ENCODE measurements at regions not wholly inside any gene's neighbourhood (a gene's known extent, or its start where the extent isn't known, plus 50 kb on each side); places are given as distances from the start of the nearest gene placed in this dataset.
"Not testable (repeated sequence)": the region's sequence is repeated elsewhere in the genome, so short reads cannot be mapped to it uniquely, and the experiment has no call there.

DNA sequence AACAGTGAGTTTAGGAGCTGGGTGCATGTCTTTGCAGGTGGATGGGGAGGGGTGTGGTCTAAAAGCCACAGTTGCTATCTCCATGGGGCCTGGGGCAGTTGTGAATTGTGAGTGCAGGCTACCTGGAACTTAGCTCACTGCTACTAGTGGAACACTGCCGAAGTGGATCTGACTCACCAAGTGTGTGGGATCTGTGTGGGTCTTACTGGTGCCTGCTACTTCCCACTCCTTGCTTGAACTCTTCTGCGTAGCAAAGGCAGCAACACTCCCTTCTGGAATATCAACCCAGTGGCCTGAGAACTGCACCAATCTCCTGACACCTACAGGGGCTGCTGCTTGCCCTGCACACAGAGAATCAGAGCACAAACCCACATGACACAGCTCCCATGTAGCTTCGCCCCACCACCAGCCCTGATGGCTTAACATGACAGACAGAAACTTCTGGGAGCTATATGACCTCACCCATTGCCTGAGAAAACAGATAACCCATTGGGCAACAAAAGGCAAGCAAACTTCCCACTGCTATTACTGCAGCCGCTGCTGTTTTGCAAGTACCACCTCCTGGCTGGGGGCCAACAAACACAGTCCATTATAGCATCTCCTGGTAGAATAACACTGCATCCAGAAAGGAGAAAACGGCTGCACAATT, 455.1 kb upstream of the DDX18 start:
- no peak overlapping the region for H3K4me3 ChIP-seq (ENCODE audit: low read depth, low read length)
- TF ChIP-seq, protein P1, sequence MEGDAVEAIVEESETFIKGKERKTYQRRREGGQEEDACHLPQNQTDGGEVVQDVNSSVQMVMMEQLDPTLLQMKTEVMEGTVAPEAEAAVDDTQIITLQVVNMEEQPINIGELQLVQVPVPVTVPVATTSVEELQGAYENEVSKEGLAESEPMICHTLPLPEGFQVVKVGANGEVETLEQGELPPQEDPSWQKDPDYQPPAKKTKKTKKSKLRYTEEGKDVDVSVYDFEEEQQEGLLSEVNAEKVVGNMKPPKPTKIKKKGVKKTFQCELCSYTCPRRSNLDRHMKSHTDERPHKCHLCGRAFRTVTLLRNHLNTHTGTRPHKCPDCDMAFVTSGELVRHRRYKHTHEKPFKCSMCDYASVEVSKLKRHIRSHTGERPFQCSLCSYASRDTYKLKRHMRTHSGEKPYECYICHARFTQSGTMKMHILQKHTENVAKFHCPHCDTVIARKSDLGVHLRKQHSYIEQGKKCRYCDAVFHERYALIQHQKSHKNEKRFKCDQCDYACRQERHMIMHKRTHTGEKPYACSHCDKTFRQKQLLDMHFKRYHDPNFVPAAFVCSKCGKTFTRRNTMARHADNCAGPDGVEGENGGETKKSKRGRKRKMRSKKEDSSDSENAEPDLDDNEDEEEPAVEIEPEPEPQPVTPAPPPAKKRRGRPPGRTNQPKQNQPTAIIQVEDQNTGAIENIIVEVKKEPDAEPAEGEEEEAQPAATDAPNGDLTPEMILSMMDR (IDR thresholded peaks at IDR 0.05; ENCODE audit: low read depth, low read length) = no peak
- DNase-seq (ENCODE audit: low read depth, low spot score) = no peak
- in situ Hi-C loops (cut with HindIII; ENCODE audit: low sequenced_read_pairs) = no loop called here

DNA sequence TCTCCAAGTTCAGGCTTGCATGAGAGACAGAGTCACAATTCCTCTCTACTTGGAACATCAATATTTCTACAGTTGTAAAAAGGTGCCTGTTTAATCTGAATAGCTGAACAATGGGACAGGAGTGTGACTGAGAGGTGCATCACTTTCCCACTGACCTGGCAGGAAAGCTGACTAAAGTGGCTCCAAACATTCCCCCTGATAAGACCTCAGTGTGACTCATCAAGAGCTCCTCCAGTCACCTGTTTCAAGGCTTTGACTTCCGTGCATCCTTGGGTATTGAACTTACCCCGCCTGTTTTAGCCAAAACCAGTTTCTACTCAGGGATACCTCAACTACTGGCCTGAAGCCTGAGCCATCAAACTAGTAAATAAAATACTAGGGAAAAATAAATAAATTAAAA, 453.9 kb upstream of the DDX18 start:
- in situ Hi-C loops (cut with HindIII; ENCODE audit: low sequenced_read_pairs) = no loop called here
- TF ChIP-seq, protein P1 (IDR thresholded peaks at IDR 0.05; ENCODE audit: low read depth, low read length) = no peak
- DNase-seq (ENCODE audit: low read depth, low spot score) = no peak
- no peak overlapping the region for H3K4me3 ChIP-seq (ENCODE audit: low read depth, low read length)

DNA sequence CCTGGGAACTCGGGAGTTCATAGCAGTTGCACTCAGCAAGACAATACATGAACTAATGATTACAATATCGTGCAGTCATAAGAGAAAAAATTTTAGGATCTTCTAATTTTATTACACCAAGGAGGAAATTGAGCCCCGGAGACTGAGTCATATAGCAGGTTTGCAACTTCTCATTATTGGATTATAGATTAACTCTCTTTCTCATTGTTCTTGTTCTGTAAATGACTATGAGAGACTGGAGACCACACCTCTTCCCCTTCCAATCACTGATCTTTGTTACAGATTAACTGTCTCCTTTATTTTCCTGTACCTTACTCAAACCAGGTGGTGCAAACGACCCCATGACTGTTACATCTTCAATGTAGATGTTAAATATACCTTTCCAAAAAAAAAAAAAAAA, 435.8 kb upstream of the DDX18 start:
- no peak overlapping the region for H3K4me3 ChIP-seq (ENCODE audit: low read depth, low read length)
- in situ Hi-C loops (cut with HindIII; ENCODE audit: low sequenced_read_pairs) = no loop called here
- DNase-seq (ENCODE audit: low read depth, low spot score) = no peak
- TF ChIP-seq, protein P1 (IDR thresholded peaks at IDR 0.05; ENCODE audit: low read depth, low read length) = no peak

DNA sequence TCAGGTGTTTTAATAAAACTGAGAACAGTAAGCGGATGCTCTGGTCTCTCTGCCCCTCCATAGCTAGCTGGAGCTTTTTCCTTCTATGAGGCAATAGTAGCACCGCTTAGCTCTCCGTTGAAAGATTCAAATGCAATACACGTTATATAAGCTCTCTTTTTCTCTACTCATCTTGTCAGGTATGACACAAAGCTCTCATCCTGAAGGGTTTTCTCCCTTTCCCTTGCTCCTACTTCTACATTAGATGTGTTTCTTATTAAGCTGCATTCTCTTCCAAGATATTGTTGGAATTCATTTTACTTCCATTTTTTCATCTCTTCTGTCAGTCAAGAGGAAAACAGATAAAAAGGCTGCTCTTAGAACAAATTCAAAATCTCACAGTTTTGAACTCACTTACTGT, 434.6 kb upstream of the DDX18 start:
- TF ChIP-seq, protein P1 (IDR thresholded peaks at IDR 0.05; ENCODE audit: low read depth, low read length) = no peak
- in situ Hi-C loops (cut with HindIII; ENCODE audit: low sequenced_read_pairs) = no loop called here

DNA sequence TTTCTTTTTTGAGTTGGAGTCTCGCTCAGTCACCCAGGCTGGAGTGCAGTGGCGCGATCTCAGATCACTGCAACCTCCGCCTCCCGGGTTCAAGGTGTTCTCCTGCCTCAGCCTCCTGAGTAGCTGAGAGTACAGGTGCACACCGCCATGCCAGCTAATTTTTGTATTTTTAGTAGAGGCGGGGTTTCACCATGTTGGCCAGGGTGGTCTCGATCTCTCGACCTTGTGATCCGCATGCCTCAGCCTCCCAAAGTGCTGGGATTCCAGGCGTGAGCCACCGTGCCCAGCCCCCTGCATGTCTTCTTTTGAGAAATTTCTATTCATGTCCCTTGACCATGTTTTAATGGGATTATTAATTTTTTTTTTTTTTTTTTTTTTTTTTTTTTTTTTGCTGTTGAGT, 430.5 kb upstream of the DDX18 start:
- DNase-seq (ENCODE audit: low read depth, low spot score); in situ Hi-C loops (cut with HindIII; ENCODE audit: low sequenced_read_pairs); H3K4me3 ChIP-seq (ENCODE audit: low read depth, low read length): not testable (repeated sequence)

More for the DNA sequence above, 434.6 kb upstream of the DDX18 start:
- H3K4me3 ChIP-seq (ENCODE audit: low read depth, low read length) = no peak overlapping the region
- DNase-seq (ENCODE audit: low read depth, low spot score) = no peak

DNA sequence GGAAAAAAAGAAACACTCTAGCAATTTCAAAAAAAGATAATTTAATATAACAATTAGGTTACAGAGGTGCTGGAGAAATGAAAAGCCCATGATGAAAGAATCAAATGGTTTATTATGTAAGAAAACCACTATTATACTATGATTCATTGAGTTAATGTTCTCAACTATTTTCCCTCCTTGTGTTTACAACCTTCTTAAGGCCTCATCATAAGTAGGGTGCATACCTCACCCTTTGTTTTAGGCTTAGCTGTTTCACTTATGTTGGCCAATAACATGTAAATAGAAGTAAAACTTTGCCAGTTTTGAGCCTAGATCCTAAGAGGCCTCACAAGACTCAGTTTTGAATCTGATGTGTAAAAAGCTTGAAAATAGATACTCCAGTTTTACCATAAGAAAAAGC, 418.3 kb upstream of the DDX18 start:
- DNase-seq (ENCODE audit: low read depth, low spot score) = no peak
- TF ChIP-seq, protein P1 (IDR thresholded peaks at IDR 0.05; ENCODE audit: low read depth, low read length) = no peak
- in situ Hi-C loops (cut with HindIII; ENCODE audit: low sequenced_read_pairs) = no loop called here
- H3K4me3 ChIP-seq (ENCODE audit: low read depth, low read length) = no peak overlapping the region

DNA sequence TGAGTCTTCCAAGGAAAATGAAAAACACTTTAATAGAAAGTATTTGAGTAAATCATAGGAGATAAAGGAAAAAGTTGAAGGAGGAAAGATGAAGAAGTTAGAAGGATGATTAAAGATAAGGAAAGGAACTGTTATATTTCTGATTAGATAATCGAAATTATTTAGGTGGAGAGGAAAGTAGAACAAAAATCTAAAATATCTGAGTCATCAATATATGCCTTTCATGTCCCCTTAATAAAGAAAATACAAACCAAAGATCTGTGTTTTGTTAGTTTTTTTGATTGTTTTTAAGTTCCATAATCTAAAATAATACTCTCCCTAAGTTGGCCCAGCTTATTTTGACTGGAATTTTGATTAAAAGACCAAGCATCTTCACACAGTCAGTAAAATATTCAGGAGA, 412.9 kb upstream of the DDX18 start:
- in situ Hi-C loops (cut with HindIII; ENCODE audit: low sequenced_read_pairs) = no loop called here
- TF ChIP-seq, protein P1 (IDR thresholded peaks at IDR 0.05; ENCODE audit: low read depth, low read length) = no peak
- no peak for DNase-seq (ENCODE audit: low read depth, low spot score)
- no peak overlapping the region for H3K4me3 ChIP-seq (ENCODE audit: low read depth, low read length)
